HG03432 (cell line): ENCODE measurements at regions not wholly inside any gene's neighbourhood (a gene's known extent, or its start where the extent isn't known, plus 50 kb on each side); places are given as distances from the start of the nearest gene placed in this dataset.

Source experiments
- ATAC-seq: cut with Tn5 transposase; IDR thresholded peaks from one replicate; pipeline ENCODE4 v1.9.1; 2021; ENCODE audit warnings: mild to moderate bottlenecking, moderate library complexity; ENCODE audit not compliant: unreplicated experiment

DNA sequence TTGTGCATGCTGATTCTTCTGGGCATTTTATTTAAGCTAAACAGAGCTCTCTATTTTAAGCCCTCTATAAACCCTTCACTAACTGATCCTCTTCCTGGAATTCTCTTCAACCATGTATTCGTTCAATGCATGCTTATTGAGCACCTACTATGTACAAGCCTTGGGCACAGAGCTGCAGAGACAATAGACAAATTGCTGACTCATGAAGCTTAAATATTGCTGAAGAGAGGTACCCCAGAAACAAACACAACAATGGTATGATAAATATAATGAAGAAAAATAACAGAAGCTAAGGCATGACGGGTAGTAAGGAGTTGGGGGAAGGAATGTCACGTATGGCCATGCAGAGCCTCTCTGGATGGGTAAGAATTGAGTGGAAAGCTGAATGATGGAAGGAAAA, 222.2 kb downstream of the PPARGC1A start:
- ATAC-seq: no peak

DNA sequence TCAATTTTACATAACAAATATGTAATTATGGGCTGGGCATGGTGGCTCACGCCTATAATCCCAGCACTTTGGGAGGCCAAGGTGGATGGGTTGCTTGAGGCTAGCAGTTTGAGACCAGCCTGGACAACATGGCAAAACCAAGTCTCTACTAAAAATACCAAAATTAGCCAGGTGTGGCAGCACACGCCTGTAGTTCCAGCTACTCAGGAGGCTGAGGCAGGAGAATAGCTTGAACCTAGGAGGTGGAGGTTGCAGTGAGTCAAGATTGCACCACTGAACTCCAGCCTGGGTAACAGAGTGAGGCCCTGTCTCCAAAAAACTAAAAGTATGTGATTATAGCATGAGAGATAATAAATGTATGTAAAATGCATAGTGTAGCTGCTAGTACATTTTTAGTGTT, 229.0 kb downstream of the PPARGC1A start:
- no peak for ATAC-seq

DNA sequence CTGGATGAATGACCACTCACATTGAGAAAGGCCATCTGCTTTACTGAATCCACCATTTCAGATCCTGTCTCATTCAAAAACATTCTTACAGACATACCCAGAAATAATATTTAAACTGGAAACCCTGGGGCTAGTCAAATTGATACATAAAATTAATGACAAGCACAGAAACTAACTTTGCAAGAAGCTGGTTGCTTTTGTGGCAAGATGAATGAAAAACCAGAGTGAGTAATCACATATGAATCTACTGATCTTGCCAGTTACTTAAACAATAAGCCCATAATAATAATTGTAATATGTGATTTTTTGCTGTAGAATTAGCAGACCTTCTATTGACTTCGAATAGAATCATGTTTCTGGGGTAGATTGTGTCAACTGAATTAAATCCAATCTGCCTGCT, 235.1 kb downstream of the PPARGC1A start:
- ATAC-seq: no peak

DNA sequence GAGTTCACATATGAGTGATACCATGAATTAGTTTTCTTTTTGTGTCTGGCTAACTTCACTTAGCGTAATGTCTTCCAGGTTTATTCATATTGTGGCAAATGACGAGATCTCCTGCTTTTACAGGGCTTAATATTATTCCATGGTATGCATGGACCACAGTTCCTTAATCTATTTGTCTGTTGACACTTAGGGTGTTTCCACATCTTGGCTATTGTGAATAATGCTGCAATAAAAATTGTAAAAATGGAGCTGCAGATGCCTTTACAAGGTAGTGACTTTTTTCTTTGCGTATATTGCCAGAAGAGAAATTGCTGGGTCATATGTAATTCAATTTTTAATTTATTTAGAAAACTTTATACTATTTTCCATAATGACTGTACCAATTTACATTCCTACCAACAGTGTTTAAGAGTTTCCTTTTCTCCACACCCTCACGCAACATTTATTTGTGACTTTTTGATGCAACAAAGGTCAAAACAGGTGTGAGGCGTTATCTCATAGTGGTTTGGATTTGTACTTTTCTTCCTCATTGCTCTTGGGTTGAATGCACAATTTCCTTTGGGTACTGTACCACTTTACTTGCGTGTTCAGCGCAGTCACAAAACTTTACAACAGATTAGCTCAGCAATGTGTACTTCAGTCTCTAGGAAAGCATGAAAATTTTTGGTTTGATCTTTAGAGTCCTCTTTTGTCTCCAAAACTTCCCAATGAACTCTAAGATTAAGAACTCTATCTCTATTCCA, 240.8 kb downstream of the PPARGC1A start:
- no peak for ATAC-seq

DNA sequence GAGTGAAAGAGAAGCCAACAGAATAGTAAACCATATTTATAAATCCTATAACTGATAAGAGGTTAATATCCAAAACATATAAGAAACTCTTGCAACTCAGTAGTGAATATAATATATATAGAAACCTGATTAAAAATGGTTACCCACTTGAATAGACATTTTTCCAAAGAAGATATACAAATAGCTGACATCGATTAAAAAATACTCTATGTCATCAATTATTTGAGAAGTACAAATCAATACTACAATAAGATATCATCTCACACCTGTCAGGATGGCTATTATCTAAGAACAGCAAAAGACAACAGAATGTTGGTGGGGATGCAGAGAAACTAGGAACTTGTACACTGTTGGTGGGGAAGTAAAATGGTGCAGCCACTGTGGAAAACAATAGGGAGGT, 254.4 kb downstream of the PPARGC1A start:
- no peak for ATAC-seq

DNA sequence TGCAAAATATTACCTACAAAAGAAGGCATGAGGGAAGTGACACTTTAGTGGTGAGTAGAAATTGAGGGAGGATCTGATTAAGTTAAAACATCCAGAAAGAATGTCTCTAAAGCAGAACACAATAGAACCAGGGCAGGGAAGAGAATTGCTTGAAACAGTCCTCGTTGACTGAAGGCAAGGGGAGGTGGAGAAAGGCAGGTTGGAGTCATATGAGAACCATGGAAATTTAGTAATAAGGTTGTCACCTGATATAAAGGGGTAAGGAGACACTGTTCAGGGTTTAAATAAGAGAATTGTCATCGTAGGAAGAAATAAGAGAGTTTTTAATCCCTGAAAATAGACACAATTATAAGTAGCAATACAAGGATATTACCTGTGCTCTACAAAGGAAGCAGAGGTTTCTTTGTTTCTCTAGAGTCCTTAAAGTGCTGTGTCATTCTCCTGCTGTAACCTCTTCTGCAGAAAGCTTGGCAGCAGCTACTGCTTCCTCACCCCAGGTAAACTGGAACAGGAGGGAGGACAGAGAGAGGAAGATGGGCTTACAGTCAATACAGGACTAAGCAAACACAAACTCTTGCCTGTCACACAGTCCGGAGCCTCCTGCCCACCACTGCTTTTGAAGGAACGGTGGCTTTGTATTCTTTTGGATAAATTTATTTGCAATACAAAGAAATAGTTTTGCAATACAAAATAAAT, 258.4 kb downstream of the PPARGC1A start:
- ATAC-seq: no peak

DNA sequence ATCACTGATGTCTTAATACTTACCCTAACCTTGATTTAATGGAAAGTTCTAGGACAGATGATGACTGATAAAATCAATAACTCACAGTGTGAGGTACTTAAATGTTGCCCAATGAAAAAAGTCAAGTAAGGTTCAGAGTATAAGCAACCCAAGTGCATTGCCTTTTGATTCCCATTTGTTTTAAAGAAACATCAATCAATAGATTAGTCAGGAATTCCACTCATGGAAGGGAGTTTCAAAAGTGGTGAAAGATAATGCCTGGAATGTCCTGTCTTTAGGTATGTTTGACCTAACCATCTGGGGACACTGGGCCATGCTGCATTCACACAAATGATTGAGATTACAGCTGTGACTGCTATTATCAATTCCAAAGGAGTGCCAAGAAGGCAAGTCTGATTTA, 259.7 kb downstream of the PPARGC1A start:
- ATAC-seq: no peak

DNA sequence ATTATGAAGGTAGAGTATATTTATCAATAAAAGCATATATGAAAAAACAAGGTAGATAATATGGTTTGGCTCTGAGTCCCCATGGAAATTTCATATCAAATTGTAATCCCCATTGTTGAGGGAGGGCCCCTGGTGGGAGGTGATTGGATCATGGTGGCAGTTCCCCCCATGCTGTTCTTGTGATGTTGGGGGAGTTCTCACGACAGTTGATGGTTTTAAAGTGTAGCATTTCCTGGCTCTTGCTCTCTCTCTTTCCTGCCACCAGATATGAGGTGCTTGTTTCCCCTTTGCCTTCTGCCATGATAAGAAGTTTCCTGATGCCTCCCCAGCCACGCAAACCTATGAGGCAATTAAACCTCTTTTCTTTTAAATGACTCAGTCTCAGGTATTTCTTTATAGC, 260.4 kb downstream of the PPARGC1A start:
- no peak for ATAC-seq

DNA sequence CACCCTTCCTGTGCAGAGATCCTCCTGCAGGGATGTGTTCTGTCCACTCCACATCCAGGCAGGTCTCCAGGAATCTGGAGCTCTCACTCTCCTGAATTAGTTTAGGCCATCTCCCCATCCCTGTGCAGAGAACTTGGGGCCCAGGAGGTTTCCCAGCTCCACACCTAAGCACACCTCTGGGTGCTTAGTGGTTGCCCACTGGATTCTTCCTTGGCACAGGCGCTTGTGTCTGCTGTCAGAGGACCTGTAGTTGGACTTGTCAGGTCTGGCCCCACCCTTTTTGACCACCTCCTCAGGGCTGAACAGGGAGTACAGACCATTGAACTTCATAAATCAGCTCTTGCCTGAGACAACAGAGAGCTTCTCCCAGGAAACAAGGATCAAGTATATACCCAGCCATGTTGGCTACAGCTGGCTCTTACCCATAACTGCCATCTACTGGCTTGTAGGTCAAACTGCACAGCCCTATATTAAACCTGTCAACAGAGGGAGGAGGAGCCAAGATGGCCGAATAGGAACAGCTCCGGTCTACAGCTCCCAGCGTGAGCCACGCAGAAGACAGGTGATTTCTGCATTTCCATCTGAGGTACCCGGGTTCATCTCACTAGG, 275.5 kb downstream of the PPARGC1A start:
- peak; percentile 90 for ATAC-seq

DNA sequence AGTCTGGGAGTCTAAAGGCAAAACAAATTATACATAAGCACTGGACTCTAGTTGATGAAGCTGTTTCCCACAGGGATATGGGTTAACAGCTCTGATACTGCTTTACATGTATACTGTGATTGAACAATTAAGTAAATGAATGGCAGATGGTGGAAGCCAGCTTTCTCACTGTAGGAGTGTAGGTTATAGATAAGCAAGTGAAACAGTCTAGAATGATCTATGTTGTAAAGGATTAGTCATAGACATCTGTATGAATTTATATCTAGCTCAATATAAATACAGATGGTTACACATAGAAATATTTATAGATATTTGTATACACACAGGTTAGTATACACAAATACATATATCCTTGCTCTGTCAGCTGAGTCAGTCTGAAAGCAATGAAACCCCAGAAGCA, 276.1 kb downstream of the PPARGC1A start:
- ATAC-seq: peak; percentile 6

DNA sequence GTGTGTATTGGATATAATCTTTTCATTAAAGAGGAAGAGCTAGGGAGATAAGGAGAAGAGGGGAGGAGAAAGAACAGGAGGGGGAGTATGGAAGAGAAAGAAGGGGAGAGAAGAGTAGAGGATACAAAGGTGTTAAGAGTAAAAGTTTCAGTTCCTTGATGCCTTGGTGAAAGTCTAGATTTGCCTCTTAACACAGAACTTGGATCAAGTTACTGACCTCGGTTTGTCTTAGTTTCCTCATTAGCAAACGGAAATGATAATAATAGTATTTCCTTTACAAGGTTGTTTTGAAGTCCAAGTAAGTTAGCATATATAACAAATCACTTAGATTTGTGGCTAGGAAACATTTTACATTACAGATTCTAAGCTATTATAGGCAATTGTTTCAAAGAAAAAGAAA, 287.1 kb downstream of the PPARGC1A start:
- no peak for ATAC-seq

DNA sequence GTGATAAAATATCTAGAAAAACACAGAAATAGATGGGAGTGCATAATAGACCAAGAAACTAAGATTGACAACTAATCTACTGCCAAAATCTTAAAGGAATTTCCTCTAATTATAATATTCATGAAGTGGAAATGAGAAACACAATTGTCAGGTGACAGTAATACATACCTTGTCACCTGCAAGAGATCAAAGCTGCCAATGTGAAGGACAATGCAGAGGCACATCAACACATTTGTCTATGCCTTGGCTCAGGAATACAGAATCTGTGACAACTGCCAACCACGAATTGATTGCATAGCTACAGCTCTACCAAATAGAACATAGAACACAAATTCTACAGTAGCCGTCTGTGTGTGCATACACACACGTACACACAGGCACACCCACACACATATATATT, 295.7 kb downstream of the PPARGC1A start:
- no peak for ATAC-seq

DNA sequence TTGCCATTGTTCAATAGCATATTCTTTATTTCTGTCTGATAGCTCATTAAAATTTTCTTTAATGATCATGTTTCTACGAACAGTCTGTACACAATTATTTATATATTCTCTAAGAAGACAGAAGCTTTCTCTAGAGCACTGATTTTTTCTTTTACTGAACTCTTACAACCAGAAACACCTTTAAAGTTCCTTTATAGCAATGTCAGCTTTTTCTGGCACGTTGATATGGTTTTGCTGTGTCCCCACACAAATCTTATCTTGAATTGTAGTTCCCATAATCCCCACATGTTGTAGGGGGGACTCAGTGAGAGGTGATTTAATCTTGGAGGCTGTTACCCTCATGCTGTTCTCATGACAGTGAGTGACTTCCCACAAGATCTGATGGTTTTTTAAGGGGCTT, 299.4 kb downstream of the PPARGC1A start:
- ATAC-seq: no peak

DNA sequence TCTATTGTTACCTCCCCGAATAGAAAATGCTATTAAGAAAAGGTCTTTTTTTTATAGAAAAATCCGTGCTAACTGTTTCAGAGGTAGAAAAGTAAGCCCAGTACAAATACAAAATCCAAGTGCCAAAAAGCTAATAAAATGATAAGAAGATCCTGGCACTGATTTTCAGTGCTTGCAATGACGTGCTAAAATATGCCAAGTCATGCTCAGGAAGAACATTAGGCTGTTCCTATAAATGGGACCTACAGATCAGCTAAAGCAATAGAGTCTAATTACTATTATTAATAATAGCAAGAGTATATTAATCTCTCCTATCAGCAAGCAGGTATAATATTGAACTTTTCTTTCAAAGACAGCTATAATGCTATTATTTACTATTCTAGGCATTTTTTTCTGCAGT, 305.8 kb downstream of the PPARGC1A start:
- ATAC-seq: no peak

DNA sequence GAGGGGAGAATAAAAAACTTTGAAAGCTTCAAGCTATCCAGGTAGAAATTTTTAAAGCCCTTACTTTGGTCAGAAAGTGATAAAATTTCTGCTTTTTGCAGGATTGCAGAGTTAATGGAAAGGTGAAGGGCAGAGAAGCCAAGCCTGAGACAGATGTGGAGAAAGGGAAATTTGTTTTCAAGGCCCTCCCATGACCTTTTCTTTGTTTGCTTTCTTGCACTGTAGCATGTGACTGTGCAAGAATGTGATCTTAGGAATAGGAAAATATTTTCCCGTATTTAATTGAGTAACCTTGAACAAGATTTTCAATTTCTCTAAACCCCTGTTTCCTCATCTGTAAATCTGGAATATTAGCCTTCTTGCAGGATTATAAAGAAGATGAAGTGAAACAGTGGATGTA, 307.2 kb downstream of the PPARGC1A start:
- no peak for ATAC-seq

DNA sequence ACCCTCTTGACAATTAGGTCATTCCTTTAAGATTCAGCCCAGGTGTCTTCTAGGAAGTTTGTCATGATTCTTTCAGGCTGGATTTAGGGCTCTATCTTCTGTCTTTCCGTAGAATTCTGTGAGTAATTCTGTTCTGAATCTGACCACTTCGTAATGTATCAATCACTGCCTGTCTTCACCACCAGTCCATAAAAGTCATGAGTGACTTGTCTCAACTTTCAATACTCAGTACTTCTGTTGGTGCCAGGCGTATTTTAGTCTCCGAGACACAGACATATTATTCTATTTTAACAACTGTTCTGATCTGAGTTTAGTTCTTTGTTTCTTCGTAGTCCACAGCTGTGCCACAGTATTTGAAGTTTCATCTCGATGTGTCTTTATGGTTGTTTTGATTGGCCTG, 310.7 kb downstream of the PPARGC1A start:
- ATAC-seq: no peak

DNA sequence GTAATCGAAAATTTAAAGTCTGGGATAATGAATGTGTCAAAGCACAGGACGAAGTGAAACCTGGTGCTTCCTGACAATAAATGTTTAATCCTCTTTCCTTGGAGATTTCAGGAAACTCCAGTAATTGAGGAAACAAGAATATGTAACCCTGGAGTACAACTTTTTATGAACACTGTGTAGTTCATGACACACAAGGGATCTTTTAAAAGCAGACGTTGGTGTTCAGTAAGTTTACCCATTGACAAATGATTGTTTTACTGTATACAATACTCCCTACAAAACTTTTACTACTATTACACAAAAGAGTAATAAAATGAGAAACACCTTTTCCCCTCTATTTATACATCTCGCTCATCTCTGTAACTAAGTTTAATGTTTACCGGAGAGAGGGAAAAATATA, 312.4 kb downstream of the PPARGC1A start:
- ATAC-seq: no peak

DNA sequence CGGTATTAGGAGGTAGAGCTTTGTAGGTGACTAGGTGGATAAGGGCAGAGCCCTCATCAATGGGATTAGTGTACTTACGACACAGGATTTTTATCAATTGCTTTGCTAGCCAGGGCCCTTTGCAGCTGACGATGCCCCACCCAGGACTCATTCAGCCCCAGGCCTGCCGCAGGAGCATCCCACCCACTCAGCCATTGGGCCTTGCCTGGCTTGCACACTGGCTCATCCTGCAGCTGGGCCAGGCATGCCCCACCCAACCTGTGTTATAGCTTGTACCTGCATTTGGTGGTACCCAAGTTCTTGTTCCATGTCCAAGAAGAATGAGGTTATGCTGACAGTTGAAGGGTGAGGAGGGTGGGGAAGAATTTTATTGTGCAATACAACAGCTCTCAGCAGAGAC, 317.5 kb downstream of the PPARGC1A start:
- ATAC-seq: no peak

DNA sequence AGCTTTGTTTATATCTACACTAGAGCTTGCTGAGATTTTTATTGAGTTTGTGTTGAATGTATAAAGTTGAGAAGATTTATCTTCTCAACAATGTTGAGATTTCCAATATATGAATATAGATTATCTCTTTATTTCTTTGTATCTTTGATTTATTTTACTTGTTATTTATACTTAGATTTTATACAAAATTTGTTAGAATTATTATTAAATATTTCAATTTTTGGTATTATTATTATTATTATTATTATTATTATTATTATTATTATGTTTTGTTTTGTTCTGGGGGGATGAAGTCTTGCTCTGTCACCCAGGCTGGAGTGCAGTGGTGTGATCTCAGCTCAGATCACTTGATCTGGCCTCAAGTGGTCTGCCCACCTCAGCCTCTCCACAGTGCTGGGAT, 322.5 kb downstream of the PPARGC1A start:
- ATAC-seq: no peak

DNA sequence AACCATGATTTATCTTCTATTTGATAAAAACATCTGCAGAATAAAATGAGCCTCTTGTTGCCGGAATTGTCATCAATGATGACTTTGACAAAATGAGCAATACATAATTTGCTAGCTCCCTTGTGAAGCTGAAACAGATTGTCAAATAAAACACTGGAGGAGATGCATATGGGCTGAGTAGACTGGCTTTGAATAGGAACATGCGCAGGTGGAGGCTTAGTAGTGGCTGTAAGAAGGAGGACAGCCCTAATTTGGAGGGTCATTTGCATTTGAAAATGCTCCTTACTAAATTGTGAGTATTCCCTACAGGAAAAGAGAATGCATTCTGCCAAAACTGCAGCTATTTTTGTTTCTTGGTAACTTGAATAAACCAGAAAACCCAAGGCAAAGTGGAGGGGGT, 329.1 kb downstream of the PPARGC1A start:
- no peak for ATAC-seq

DNA sequence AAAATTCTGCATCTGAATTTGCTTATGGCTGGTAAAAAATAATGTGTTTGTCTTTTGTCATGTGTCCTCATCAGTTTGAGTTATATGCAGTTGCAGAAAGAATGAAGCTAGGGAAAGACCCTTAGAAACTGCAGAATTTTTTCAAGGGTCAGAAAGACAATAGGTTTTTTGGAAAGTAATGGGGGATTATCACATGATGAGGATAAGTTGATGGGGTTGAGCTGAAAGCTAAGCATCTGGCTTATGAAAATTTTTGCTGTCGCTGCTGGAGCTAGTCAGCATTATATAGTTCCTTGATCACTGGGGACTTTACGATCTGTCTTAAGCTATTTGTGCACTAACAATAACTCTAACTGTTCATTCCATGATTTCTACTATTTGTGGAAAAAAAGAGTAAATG, 331.7 kb downstream of the PPARGC1A start:
- no peak for ATAC-seq

DNA sequence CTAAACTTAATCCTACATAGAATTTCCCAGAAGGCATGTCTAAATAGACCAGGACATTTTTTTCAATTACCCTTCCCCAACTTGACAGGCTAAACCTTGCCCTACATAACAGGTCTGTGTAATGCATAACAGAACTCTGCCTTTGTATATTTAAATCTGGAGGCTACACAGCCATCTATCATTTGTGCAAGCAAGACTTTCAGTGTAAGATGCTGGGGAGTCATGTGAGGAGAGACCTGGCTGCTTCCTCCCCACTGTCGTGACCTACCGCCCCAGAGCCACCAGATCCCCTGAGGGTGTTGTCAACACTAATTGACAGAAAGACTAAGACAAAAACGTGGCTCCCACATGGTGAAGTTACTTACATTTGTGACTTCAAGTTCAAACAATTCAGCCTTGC, 342.2 kb downstream of the PPARGC1A start:
- no peak for ATAC-seq
